GM10266 (cell line): ENCODE measurements at regions not wholly inside any gene's neighbourhood (a gene's known extent, or its start where the extent isn't known, plus 50 kb on each side); places are given as distances from the start of the nearest gene placed in this dataset.
"Not testable (repeated sequence)": the region's sequence is repeated elsewhere in the genome, so short reads cannot be mapped to it uniquely, and the experiment has no call there.

Experiments used
- DNase-seq: peaks from one replicate; pipeline ENCODE4 v3.0.0; 2012; ENCODE audit errors: extremely low spot score
- CTCF ChIP-seq: IDR thresholded peaks from 2 replicates; pipeline ENCODE4 v1.5.1; 2012; ENCODE audit warnings: mild to moderate bottlenecking, low read depth; ENCODE audit not compliant: control insufficient read depth, insufficient read depth; ENCODE audit errors: missing control alignments

GRCh38 chr12:111248236-111249017, 120.5 kb downstream of the PHETA1 start:
- TF ChIP-seq CTCF: no peak
- no peak for DNase-seq

GRCh38 chr12:111247083-111247783, 121.7 kb downstream of the PHETA1 start:
- no peak for TF ChIP-seq CTCF
- DNase-seq: no peak

GRCh38 chr12:111246477-111247011, 122.4 kb downstream of the PHETA1 start:
- TF ChIP-seq CTCF: no peak
- DNase-seq: no peak

- no peak for TF ChIP-seq CTCF
- no peak for DNase-seq
These were observed 123.0 kb downstream of the PHETA1 start for GRCh38 chr12:111245701-111246476.

- no peak for DNase-seq
- no peak for TF ChIP-seq CTCF
These were observed 124.2 kb downstream of the PHETA1 start for GRCh38 chr12:111244673-111245072.

- DNase-seq: not testable (repeated sequence)
These were observed 126.1 kb downstream of the PHETA1 start for GRCh38 chr12:111242817-111243216.

- no peak for DNase-seq
- no peak for TF ChIP-seq CTCF
These were observed 126.7 kb downstream of the PHETA1 start for GRCh38 chr12:111242184-111242583.
